Activated T-helper 9 cell treated with anti-CD3 and anti-CD28 coated beads, Interleukin-2, amount 50 U/mL, for 16 hours (primary cell): ENCODE measurements at regions not wholly inside any gene's neighbourhood (a gene's known extent, or its start where the extent isn't known, plus 50 kb on each side); places are given as distances from the start of the nearest gene placed in this dataset.

Experiments used
- DNase-seq: peaks from one replicate; pipeline ENCODE4 v3.0.0-alpha.2; 2020; ENCODE audit warnings: low read depth

- no peak for DNase-seq
Measured at GRCh38 chr5:174311121-174311520, 265.6 kb downstream of the NSG2 start.

DNA sequence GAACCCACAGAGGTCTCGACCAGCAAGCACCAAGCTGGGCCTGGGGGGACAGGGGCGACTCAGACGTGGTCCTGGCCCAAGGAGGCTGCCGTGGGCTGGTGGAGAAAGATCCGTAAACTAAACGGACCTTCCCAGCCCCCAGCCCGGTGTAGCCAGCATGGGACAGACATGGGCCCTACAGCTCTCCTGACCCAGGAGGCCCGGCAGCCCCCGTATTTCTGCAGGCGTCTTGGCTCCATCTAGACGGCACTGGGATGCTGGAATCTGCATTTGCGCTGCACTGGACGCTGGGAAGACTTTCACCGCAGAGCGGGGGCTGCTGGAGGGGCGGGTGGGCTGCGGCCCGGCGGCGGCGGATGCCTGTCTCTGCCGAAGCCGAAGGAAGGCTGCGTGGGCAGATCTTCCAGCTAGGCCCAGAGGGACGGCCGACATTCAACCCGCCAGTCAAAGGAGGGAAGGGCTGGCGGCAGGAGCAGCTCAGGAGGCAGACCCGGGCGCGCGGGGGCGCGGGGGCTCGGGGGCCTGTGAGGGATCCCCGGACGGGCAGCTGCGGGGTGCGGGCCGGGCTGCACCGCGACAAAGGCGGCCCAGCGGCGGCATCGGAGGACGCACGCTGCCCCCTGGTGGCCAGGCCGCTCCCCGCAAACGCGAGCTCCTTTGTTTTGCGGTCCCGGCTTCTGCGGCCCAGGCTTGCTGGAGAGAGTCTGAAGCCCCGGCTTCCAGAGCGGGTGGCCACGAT lies 266.2 kb downstream of the NSG2 start:
- DNase-seq: peak; percentile 15

DNA sequence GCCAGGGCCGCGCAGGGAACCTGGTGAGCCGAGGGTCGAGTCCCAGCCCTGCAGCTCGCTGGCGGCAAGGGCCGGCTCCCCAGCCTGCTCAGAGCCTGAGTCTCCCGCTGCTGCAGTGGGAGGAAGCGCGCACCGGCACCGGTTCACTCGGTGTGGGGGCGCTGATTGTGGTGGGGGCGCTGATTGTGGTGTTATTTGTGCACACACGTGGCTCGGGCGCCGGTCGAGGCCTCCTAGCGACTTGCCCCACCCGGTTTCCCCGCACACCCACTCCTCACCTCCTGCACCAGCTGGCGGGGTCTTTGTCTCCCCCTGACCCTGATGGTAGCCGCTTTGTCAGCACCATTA lies 266.7 kb downstream of the NSG2 start:
- no peak for DNase-seq

GRCh38 chr5:174312641-174313040 lies 267.1 kb downstream of the NSG2 start:
- DNase-seq: no peak

DNA sequence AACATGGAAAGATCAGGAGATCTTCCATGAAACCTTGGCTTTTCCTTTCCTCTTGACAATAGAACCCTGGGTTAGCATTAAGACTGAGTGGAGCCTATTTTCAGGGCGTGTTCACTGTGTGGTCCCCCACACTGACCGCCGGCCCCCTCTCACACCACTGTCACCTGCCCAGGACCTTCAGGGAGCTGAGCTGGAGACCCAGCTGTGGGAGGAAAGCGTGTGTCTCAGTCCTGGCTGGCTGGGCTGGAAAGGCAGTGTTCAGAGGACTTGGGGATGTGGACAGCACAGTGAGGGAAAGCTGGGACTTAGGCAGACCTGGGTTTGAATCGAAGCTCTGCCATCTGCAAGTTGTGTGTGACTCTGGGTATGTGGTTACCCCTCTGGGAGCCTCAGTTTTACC lies 268.1 kb downstream of the NSG2 start:
- no peak for DNase-seq

- DNase-seq: no peak
Measured at GRCh38 chr5:174314261-174314660, 268.8 kb downstream of the NSG2 start.

DNA sequence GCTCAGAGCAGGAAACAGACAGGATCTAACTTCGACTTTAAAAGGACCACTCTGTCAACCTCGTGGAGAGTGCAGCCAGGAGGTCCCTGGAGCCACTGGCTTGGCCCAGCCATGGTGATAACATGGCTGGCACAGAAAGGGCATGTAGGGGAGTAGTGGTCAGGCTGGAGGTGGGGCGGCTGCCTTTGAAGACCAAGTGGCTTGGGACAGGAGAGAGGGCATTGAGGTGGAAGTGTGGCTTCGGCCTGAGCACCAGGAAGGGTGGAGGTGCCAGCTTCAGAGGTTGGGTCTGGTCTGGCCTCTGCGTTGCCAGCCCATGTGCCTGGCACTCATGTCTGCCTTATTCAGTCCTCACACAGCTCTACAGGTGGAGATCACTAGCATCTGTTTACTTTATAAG lies 270.0 kb downstream of the NSG2 start:
- no peak for DNase-seq

GRCh38 chr5:174315871-174316270 lies 270.4 kb downstream of the NSG2 start:
- no peak for DNase-seq

GRCh38 chr5:174316326-174316725 lies 270.8 kb downstream of the NSG2 start:
- no peak for DNase-seq

DNA sequence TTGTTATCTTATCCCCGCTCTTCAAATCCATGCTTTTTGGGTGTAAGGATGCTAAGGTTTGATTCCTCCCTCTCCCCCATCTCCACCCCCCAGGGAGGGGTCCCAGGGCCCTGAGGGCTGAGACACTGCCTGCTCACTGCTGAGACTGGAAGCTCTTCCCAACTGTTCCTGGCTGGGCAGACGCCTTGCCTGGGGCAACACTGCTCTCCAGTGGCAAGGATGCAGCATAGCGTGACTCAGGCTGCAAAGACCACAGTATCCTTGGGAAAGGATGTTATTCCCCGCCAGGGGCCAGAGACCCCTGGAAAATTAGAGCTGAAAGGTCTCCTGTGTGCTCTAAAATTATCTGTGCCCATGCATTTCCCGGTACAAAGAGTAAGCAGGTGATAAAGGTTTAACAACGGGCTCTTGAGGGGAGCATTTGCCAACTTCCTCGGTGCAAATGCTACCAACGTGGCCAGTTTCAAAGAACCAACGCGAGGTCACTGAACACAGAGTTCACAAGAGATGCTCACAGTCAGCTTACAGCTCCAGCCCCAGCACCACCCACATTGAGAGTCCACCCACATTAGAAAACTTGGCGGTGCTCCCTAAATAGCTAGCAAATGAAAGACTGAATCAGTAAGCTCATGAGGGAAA lies 271.9 kb downstream of the NSG2 start:
- no peak for DNase-seq

GRCh38 chr5:174318578-174318977 lies 273.1 kb downstream of the NSG2 start:
- no peak for DNase-seq

GRCh38 chr5:174319551-174319950 lies 274.0 kb downstream of the NSG2 start:
- no peak for DNase-seq

GRCh38 chr5:174320051-174320450 lies 274.5 kb downstream of the NSG2 start:
- no peak for DNase-seq

GRCh38 chr5:174323878-174324281 lies 278.4 kb downstream of the NSG2 start:
- DNase-seq: no peak

- DNase-seq: no peak
Measured at GRCh38 chr5:174324680-174325079, 279.2 kb downstream of the NSG2 start.

DNA sequence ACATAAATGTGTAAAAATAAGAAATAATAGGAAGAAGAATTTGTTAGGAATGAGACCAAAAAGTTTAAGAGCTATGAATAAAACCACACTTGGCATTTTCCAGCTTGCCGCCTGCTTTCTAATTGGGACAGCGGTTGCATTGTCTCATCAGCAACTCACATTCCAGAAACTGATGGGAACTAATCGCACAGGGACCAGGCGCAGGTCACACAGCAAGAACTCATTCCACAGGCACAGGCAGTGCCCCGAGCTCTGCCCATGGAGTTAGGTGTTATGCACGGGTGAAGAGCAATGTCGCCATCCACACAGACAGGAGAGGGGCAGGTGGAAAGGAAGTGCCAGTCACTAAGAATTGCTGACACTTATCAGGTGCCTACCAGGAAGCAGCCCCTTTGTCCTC lies 279.9 kb downstream of the NSG2 start:
- no peak for DNase-seq

GRCh38 chr5:174325961-174326360 lies 280.5 kb downstream of the NSG2 start:
- no peak for DNase-seq

DNA sequence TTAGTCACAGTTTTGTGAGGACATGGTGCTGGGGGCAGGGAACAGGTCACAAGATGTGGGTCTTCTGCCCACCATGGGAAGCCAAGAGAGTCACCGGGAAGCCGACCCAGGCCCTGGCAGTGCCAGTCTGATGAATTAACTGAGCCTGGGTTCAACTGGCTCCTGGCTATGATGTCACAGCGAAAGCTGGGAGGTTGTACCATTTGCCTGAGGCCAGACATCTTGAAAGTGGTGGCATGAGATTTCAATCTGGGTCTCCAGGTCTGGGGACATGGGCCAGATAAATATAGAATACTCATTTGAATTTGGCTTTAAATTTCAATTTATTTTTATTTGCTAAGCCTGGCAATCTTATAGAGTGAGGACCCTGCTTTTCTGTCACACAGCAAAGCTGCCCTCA lies 280.9 kb downstream of the NSG2 start:
- DNase-seq: no peak

GRCh38 chr5:174327317-174327864 lies 281.9 kb downstream of the NSG2 start:
- DNase-seq: no peak

DNA sequence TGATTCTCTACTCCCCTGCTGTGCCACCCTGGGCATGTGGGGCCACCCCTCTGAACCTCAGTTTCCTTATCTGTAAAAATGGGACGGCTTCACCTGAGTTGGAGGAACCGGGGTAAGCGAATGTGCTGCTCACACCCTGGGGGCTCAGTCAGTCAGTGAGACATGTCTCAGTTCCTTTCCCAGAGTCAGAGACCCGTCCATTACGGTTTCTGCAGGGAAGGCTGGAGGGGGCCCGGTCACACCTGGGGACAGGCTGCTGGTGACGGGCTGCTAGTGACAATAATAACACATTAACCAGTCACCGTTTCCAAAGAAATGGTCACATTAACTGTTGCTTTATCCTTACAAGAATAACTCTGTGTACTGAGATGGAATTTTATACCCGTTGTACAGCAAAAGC lies 282.4 kb downstream of the NSG2 start:
- DNase-seq: no peak

GRCh38 chr5:174328631-174329299 lies 283.3 kb downstream of the NSG2 start:
- no peak for DNase-seq

DNA sequence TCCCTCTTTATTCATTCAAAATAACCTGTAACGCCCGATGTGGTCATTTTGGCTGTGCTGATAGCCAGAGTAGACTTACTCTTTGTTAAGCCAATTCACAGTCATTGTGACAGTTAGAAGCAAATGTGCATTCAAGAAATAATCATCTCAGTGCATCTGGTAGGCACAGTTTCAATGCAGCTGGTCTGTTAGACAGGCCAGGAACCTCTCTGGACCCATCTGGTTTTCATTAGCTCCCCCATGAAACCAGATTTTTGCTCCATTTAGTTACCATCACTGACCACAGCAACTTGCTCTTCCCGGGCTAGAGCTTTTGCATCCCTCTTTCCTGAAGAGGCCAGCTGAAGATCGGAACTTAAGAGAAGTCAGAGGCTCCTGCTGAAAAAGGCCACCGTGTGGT lies 284.2 kb downstream of the NSG2 start:
- DNase-seq: no peak

GRCh38 chr5:174335682-174336364 lies 290.3 kb downstream of the NSG2 start:
- no peak for DNase-seq
